HepG2 (cell line): ENCODE measurements at regions not wholly inside any gene's neighbourhood (a gene's known extent, or its start where the extent isn't known, plus 50 kb on each side); places are given as distances from the start of the nearest gene placed in this dataset.

Experiments used
- ATAC-seq: fragments of 200-7000 bp; cut with Tn5 transposase; 3 replicates; pipeline ENCODE4 v1.9.1; 2020; ENCODE audit warnings: mild to moderate bottlenecking, moderate library complexity
- BruUV-seq: library from RNA; stranded (reverse); fragments of 400-500 nt; replicated peaks from 2 replicates; lab custom pipeline; 2021; lab: Mats Ljungman, UMichigan
- CTCF ChIA-PET: fragments of 300-600 bp; formaldehyde crosslinking; extraction: SDS; loops from one replicate; lab custom pipeline; 2021; ENCODE audit warnings: low total read pairs, inconsistent platforms, low intra/inter-chr PET ratio; lab: Yijun Ruan, JAX
- POLR2A ChIA-PET: fragments of 350-600 bp; sonication (Branson Sonifier 250); formaldehyde crosslinking; loops from one replicate; lab custom pipeline; 2020; ENCODE audit warnings: antibody characterized with exemption, inconsistent platforms; lab: Yijun Ruan, JAX
- DNase-seq: peaks from one replicate; pipeline ENCODE4 v3.0.0-alpha.2; 2015; ENCODE audit warnings: low spot score
- FAIRE-seq: peaks from 3 replicates; lab custom pipeline; 2011; peaks lifted over from hg19 to GRCh38; lab: Jason Lieb, UNC
- H2AFZ ChIP-seq: one replicate; pipeline ENCODE4 v1.6.1; 2011; ENCODE audit warnings: low read length, inconsistent platforms
- H3K27ac ChIP-seq: fragments of 300-600 bp; 3 replicates; pipeline ENCODE4 v1.8.0; 2011; ENCODE audit warnings: mixed run types, mild to moderate bottlenecking, mixed read lengths, low read length, inconsistent platforms; ENCODE audit not compliant: insufficient read depth; ENCODE audit errors: extremely low read length
- H3K27me3 ChIP-seq, 2 experiments: fragments of 200-600 bp in 1 of 2; 2 replicates in 1 of 2; 3 replicates in 1 of 2; pipeline versions ENCODE4 v1.6.0 to v1.8.0; 2011; ENCODE audit warnings: low read length in 2 of 2, mild to moderate bottlenecking in 2 of 2, moderate library complexity in 2 of 2, inconsistent platforms in 1 of 2; ENCODE audit not compliant: insufficient read depth in 2 of 2, control insufficient read depth in 1 of 2
- H3K36me3 ChIP-seq, 2 experiments: fragments of 200-600 bp in 1 of 2; replicated peaks in 1 of 2; 2 replicates in 1 of 2; 3 replicates in 1 of 2; pipeline versions ENCODE4 v1.5.1 to v1.8.0; 2011; ENCODE audit warnings: low read length in 2 of 2, inconsistent platforms in 1 of 2; ENCODE audit not compliant: insufficient read depth in 2 of 2, control insufficient read depth in 1 of 2
- H3K4me1 ChIP-seq: 2 replicates; pipeline ENCODE4 v1.5.1; 2012; ENCODE audit warnings: low read length, inconsistent platforms; ENCODE audit not compliant: insufficient read depth
- H3K4me2 ChIP-seq: 2 replicates; pipeline ENCODE4 v1.6.0; 2011; ENCODE audit warnings: low read depth, low read length, inconsistent platforms
- H3K4me3 ChIP-seq, 3 experiments: fragments of 200-600 bp in 1 of 3; sonication (generic), shearing (Covaris generic) in 1 of 3; replicated peaks in 1 of 3; 2 replicates each; pipeline ENCODE4 v1.5.1; 2011 to 2016; ENCODE audit warnings: low read length in 3 of 3, inconsistent platforms in 2 of 3, low read depth in 2 of 3, mild to moderate bottlenecking in 2 of 3, control low read depth in 1 of 3, mixed read lengths in 1 of 3; ENCODE audit not compliant: insufficient read depth in 1 of 3
- H3K79me2 ChIP-seq: one replicate; pipeline ENCODE4 v1.6.1; 2011; ENCODE audit warnings: low read length, inconsistent platforms; ENCODE audit not compliant: insufficient read depth
- H3K9ac ChIP-seq: 2 replicates; pipeline ENCODE4 v1.6.0; 2011; ENCODE audit warnings: mild to moderate bottlenecking, low read depth, low read length, inconsistent platforms; ENCODE audit not compliant: insufficient read depth
- H3K9me3 ChIP-seq: 2 replicates; pipeline ENCODE4 v1.5.1; 2012; ENCODE audit warnings: mild to moderate bottlenecking, low read length
- H4K20me1 ChIP-seq: 2 replicates; pipeline ENCODE4 v1.6.0; 2011; ENCODE audit warnings: inconsistent platforms, mild to moderate bottlenecking, low read length, moderate library complexity; ENCODE audit not compliant: insufficient read depth
- CREB1 ChIP-seq, 2 experiments: fragments of 450-650 bp in 1 of 2; IDR thresholded peaks; 2 replicates each; pipeline ENCODE4 v1.6.1; 2016 to 2017; ENCODE audit warnings: control low read depth in 1 of 2, mild to moderate bottlenecking in 1 of 2, missing compliant biosample characterization in 1 of 2, missing genetic modification characterization in 1 of 2
- SRSF1 ChIP-seq: fragments of 200-400 bp; formaldehyde crosslinking; optimal IDR thresholded peaks from 2 replicates; pipeline ENCODE3; 2017; ENCODE audit warnings: mild to moderate bottlenecking, low read depth, low read length, moderate library complexity
- TBX2 ChIP-seq: sonication (generic); formaldehyde crosslinking; IDR thresholded peaks from 2 replicates; pipeline ENCODE4 v1.5.0; 2020; ENCODE audit warnings: missing genetic modification reagents, mild to moderate bottlenecking, borderline replicate concordance
- ZFP36L1 ChIP-seq: sonication (generic); formaldehyde crosslinking; IDR thresholded peaks from 2 replicates; pipeline ENCODE4 v1.8.0; 2022; ENCODE audit warnings: mild to moderate bottlenecking, missing genetic modification reagents, moderate library complexity
- ZNF124 ChIP-seq: sonication (generic); formaldehyde crosslinking; IDR thresholded peaks from 2 replicates; pipeline ENCODE4 v1.4.0; 2020; ENCODE audit warnings: missing genetic modification reagents
- ZNF142 ChIP-seq: sonication (generic); formaldehyde crosslinking; IDR thresholded peaks from 2 replicates; pipeline ENCODE4 v1.4.0; 2020; ENCODE audit warnings: missing genetic modification reagents
- ZNF33B ChIP-seq: sonication (generic); formaldehyde crosslinking; IDR thresholded peaks from 2 replicates; pipeline ENCODE4 v1.5.1; 2020; ENCODE audit warnings: mild to moderate bottlenecking, missing genetic modification reagents
- ZNF460 ChIP-seq: sonication (generic); formaldehyde crosslinking; IDR thresholded peaks from 2 replicates; pipeline ENCODE4 v1.5.1; 2020; ENCODE audit warnings: missing genetic modification reagents, mild to moderate bottlenecking, borderline replicate concordance
- WGBS: methylation state at CpG from one replicate; pipeline ENCODE4 v1.1.6; 2017; ENCODE audit warnings: low lambda C conversion rate; 5-methylcytosine and 5-hydroxymethylcytosine counted together
- in situ Hi-C: cut with HindIII; loops from 2 replicates; pipeline ENCODE4 v1.10.0; 2017; ENCODE audit warnings: low pct_unique_long_range_greater_than_20kb; ENCODE audit not compliant: extremely low pct_ligation_motif_present
- intact Hi-C: fragments of 100-400 bp; cut with micrococcal nuclease; formaldehyde crosslinking; loops from one replicate; pipeline ENCODE4 v1.10.0; 2022; ENCODE audit not compliant: unreplicated experiment
- TF ChIP-seq, protein P1 (sequence below): IDR thresholded peaks from 2 replicates; pipeline ENCODE4 v1.6.1; 2018; ENCODE audit warnings: missing genetic modification reagents, mild to moderate bottlenecking, missing compliant biosample characterization

DNA sequence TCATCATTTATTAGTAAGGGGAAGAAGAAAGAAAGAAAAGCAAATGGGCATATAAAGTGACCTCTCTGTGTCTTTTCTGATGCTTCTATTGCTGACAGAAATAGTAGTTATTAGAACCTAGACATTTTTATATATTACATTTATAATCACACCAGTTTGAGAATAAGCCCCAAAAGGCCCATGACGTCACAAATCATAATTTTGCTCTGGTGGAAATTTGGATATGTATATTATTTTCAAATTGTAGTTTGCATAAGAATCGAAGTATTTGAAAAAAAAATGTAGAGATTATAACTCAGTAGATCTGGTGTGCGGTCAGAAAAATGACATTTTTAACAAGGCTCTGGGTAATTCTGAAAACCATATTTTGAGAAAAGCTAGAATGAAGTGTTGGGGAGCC, 101.2 kb upstream of the STEAP1 start (continued):
- no peak for TF ChIP-seq ZNF142
- TF ChIP-seq CREB1 (IDR thresholded peaks at IDR 0.05), result peak; percentile 93
- TF ChIP-seq CREB1 (CRISPR knock-in tag; IDR thresholded peaks at IDR 0.05), result no peak
- no peak for TF ChIP-seq ZNF124 (CRISPR knock-in tag)

GRCh38 chr7:90061077-90061476, 93.2 kb upstream of the STEAP1 start:
- Histone ChIP-seq H3K36me3 (no peaks in the 10 kb centered on the region), H3K79me2 (no peaks in the 10 kb centered on the region), H3K4me1 (no peaks in the 10 kb centered on the region), H3K4me2 (no peak overlapping the region), H3K9ac (no peak overlapping the region), H3K27ac (no peak overlapping the region), H3K9me3 (no peaks in the 10 kb centered on the region), H2AFZ (no peak overlapping the region), H3K27me3 (no peaks in the 10 kb centered on the region), H3K4me3 (no peak overlapping the region), H4K20me1 (no peaks in the 10 kb centered on the region)
- POLR2A ChIA-PET, result no interaction called here
- CTCF ChIA-PET, result no interaction called here
- DNase-seq, result no peak
- 3% methylated on average over 2 of the region's 2 CpGs for WGBS
- intact Hi-C loops, result no loop called here
- in situ Hi-C loops, result no loop called here
- TF ChIP-seq, protein P1, sequence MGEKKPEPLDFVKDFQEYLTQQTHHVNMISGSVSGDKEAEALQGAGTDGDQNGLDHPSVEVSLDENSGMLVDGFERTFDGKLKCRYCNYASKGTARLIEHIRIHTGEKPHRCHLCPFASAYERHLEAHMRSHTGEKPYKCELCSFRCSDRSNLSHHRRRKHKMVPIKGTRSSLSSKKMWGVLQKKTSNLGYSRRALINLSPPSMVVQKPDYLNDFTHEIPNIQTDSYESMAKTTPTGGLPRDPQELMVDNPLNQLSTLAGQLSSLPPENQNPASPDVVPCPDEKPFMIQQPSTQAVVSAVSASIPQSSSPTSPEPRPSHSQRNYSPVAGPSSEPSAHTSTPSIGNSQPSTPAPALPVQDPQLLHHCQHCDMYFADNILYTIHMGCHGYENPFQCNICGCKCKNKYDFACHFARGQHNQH, result no peak
- TF ChIP-seq ZNF33B (CRISPR knock-in tag), result no peak
- TF ChIP-seq SRSF1, result no peak
- no peak for TF ChIP-seq ZNF460 (CRISPR knock-in tag)
- no peak for TF ChIP-seq ZFP36L1 (CRISPR knock-in tag)
- no peak for TF ChIP-seq TBX2 (CRISPR knock-in tag)
- no peak for ATAC-seq
- BruUV-seq, result no TSS peak
- FAIRE-seq, result no peak
